HepG2 (cell line): ENCODE measurements at regions not wholly inside any gene's neighbourhood (a gene's known extent, or its start where the extent isn't known, plus 50 kb on each side); places are given as distances from the start of the nearest gene placed in this dataset.

Source experiments
- ATAC-seq: fragments of 200-7000 bp; cut with Tn5 transposase; 3 replicates; pipeline ENCODE4 v1.9.1; 2020; ENCODE audit warnings: mild to moderate bottlenecking, moderate library complexity
- BruUV-seq: library from RNA; stranded (reverse); fragments of 400-500 nt; replicated peaks from 2 replicates; lab custom pipeline; 2021; lab: Mats Ljungman, UMichigan
- CTCF ChIA-PET: fragments of 300-600 bp; formaldehyde crosslinking; extraction: SDS; loops from one replicate; lab custom pipeline; 2021; ENCODE audit warnings: low total read pairs, inconsistent platforms, low intra/inter-chr PET ratio; lab: Yijun Ruan, JAX
- POLR2A ChIA-PET: fragments of 350-600 bp; sonication (Branson Sonifier 250); formaldehyde crosslinking; loops from one replicate; lab custom pipeline; 2020; ENCODE audit warnings: antibody characterized with exemption, inconsistent platforms; lab: Yijun Ruan, JAX
- DNase-seq: peaks from one replicate; pipeline ENCODE4 v3.0.0-alpha.2; 2015; ENCODE audit warnings: low spot score
- FAIRE-seq: peaks from 3 replicates; lab custom pipeline; 2011; peaks lifted over from hg19 to GRCh38; lab: Jason Lieb, UNC
- H2AFZ ChIP-seq: one replicate; pipeline ENCODE4 v1.6.1; 2011; ENCODE audit warnings: low read length, inconsistent platforms
- H3K27ac ChIP-seq: fragments of 300-600 bp; 3 replicates; pipeline ENCODE4 v1.8.0; 2011; ENCODE audit warnings: mixed run types, mild to moderate bottlenecking, mixed read lengths, low read length, inconsistent platforms; ENCODE audit not compliant: insufficient read depth; ENCODE audit errors: extremely low read length
- H3K27me3 ChIP-seq, 2 experiments: fragments of 200-600 bp in 1 of 2; 2 replicates in 1 of 2; 3 replicates in 1 of 2; pipeline versions ENCODE4 v1.6.0 to v1.8.0; 2011; ENCODE audit warnings: low read length in 2 of 2, mild to moderate bottlenecking in 2 of 2, moderate library complexity in 2 of 2, inconsistent platforms in 1 of 2; ENCODE audit not compliant: insufficient read depth in 2 of 2, control insufficient read depth in 1 of 2
- H3K36me3 ChIP-seq, 2 experiments: fragments of 200-600 bp in 1 of 2; replicated peaks in 1 of 2; 2 replicates in 1 of 2; 3 replicates in 1 of 2; pipeline versions ENCODE4 v1.5.1 to v1.8.0; 2011; ENCODE audit warnings: low read length in 2 of 2, inconsistent platforms in 1 of 2; ENCODE audit not compliant: insufficient read depth in 2 of 2, control insufficient read depth in 1 of 2
- H3K4me1 ChIP-seq: 2 replicates; pipeline ENCODE4 v1.5.1; 2012; ENCODE audit warnings: low read length, inconsistent platforms; ENCODE audit not compliant: insufficient read depth
- H3K4me2 ChIP-seq: 2 replicates; pipeline ENCODE4 v1.6.0; 2011; ENCODE audit warnings: low read depth, low read length, inconsistent platforms
- H3K4me3 ChIP-seq, 3 experiments: fragments of 200-600 bp in 1 of 3; sonication (generic), shearing (Covaris generic) in 1 of 3; replicated peaks in 1 of 3; 2 replicates each; pipeline ENCODE4 v1.5.1; 2011 to 2016; ENCODE audit warnings: low read length in 3 of 3, inconsistent platforms in 2 of 3, low read depth in 2 of 3, mild to moderate bottlenecking in 2 of 3, control low read depth in 1 of 3, mixed read lengths in 1 of 3; ENCODE audit not compliant: insufficient read depth in 1 of 3
- H3K79me2 ChIP-seq: one replicate; pipeline ENCODE4 v1.6.1; 2011; ENCODE audit warnings: low read length, inconsistent platforms; ENCODE audit not compliant: insufficient read depth
- H3K9ac ChIP-seq: 2 replicates; pipeline ENCODE4 v1.6.0; 2011; ENCODE audit warnings: mild to moderate bottlenecking, low read depth, low read length, inconsistent platforms; ENCODE audit not compliant: insufficient read depth
- H3K9me3 ChIP-seq: 2 replicates; pipeline ENCODE4 v1.5.1; 2012; ENCODE audit warnings: mild to moderate bottlenecking, low read length
- H4K20me1 ChIP-seq: 2 replicates; pipeline ENCODE4 v1.6.0; 2011; ENCODE audit warnings: inconsistent platforms, mild to moderate bottlenecking, low read length, moderate library complexity; ENCODE audit not compliant: insufficient read depth
- DPF2 ChIP-seq: sonication (generic); formaldehyde crosslinking; IDR thresholded peaks from 2 replicates; pipeline ENCODE4 v1.4.0; 2020; ENCODE audit warnings: mild to moderate bottlenecking, low read depth, missing genetic modification reagents, borderline replicate concordance
- HHEX ChIP-seq: IDR thresholded peaks from 2 replicates; pipeline ENCODE4 v1.6.1; 2016; ENCODE audit warnings: control low read depth
- THYN1 ChIP-seq: sonication (generic); formaldehyde crosslinking; IDR thresholded peaks from 2 replicates; pipeline ENCODE4 v1.8.1; 2023; ENCODE audit warnings: low read depth, mild to moderate bottlenecking, moderate library complexity, missing genetic modification reagents, borderline replicate concordance
- ZNF317 ChIP-seq: sonication (generic); formaldehyde crosslinking; IDR thresholded peaks from 2 replicates; pipeline ENCODE4 v1.5.0; 2020; ENCODE audit warnings: mild to moderate bottlenecking, missing genetic modification reagents
- ZNF564 ChIP-seq: sonication (generic); formaldehyde crosslinking; IDR thresholded peaks from 2 replicates; pipeline ENCODE4 v1.8.1; 2023; ENCODE audit warnings: mild to moderate bottlenecking, missing genetic modification reagents
- ZNF589 ChIP-seq: sonication (generic); formaldehyde crosslinking; conservative IDR thresholded peaks from 2 replicates; pipeline ENCODE4 v1.8.0; 2022; ENCODE audit warnings: mild to moderate bottlenecking, moderate library complexity, missing genetic modification reagents
- ZNF713 ChIP-seq: sonication (generic); formaldehyde crosslinking; IDR thresholded peaks from 2 replicates; pipeline ENCODE4 v1.4.0; 2020; ENCODE audit warnings: mild to moderate bottlenecking, missing genetic modification reagents
- ZSCAN25 ChIP-seq: sonication (generic); formaldehyde crosslinking; IDR thresholded peaks from 2 replicates; pipeline ENCODE4 v1.8.0; 2022; ENCODE audit warnings: mild to moderate bottlenecking, missing genetic modification reagents
- WGBS: methylation state at CpG from one replicate; pipeline ENCODE4 v1.1.6; 2017; ENCODE audit warnings: low lambda C conversion rate; 5-methylcytosine and 5-hydroxymethylcytosine counted together
- in situ Hi-C: cut with HindIII; loops from 2 replicates; pipeline ENCODE4 v1.10.0; 2017; ENCODE audit warnings: low pct_unique_long_range_greater_than_20kb; ENCODE audit not compliant: extremely low pct_ligation_motif_present
- intact Hi-C: fragments of 100-400 bp; cut with micrococcal nuclease; formaldehyde crosslinking; loops from one replicate; pipeline ENCODE4 v1.10.0; 2022; ENCODE audit not compliant: unreplicated experiment
- TF ChIP-seq, protein P1 (sequence below), 2 experiments: sonication (generic) in 1 of 2; formaldehyde crosslinking in 1 of 2; IDR thresholded peaks; 2 replicates each; pipeline versions ENCODE4 v1.5.1 to v1.6.1; 2011 to 2020; ENCODE audit warnings: borderline replicate concordance in 1 of 2, low read depth in 1 of 2, low read length in 1 of 2, mild to moderate bottlenecking in 1 of 2, missing genetic modification reagents in 1 of 2, moderate library complexity in 1 of 2

DNA sequence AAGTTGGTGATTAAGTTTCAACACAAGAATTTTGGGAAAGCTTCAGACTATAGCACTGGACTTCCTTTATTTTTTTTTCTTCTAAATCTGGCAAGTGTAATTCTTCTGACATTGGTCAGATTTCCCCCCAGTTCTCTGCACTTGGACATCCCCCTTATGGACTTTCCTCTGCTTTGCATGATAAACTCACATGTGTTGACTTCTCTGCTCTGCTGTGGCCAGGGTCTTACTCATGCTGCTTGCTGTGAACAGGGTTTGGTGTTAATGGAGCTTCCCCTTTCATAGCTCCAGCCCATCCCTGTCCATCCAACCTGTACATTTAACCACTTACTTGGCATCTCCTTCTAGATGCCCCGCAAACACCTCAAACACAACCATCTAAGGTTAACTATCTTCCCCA is 70.5 kb upstream of the SPATA13 start (continued):
- no peak for TF ChIP-seq ZNF564 (CRISPR knock-in tag)
- TF ChIP-seq, protein P1, sequence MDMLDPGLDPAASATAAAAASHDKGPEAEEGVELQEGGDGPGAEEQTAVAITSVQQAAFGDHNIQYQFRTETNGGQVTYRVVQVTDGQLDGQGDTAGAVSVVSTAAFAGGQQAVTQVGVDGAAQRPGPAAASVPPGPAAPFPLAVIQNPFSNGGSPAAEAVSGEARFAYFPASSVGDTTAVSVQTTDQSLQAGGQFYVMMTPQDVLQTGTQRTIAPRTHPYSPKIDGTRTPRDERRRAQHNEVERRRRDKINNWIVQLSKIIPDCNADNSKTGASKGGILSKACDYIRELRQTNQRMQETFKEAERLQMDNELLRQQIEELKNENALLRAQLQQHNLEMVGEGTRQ (IDR thresholded peaks at IDR 0.05; ENCODE audit: low read depth, low read length), result no peak
- TF ChIP-seq, protein P1 (CRISPR knock-in tag; IDR thresholded peaks at IDR 0.05; ENCODE audit: borderline replicate concordance), result no peak
- TF ChIP-seq ZNF589, result no peak
- TF ChIP-seq DPF2 (CRISPR knock-in tag), result no peak
- TF ChIP-seq THYN1, result no peak
- TF ChIP-seq HHEX (CRISPR knock-in tag), result no peak
- TF ChIP-seq ZNF317 (CRISPR knock-in tag), result no peak
- no peak for TF ChIP-seq ZSCAN25

DNA sequence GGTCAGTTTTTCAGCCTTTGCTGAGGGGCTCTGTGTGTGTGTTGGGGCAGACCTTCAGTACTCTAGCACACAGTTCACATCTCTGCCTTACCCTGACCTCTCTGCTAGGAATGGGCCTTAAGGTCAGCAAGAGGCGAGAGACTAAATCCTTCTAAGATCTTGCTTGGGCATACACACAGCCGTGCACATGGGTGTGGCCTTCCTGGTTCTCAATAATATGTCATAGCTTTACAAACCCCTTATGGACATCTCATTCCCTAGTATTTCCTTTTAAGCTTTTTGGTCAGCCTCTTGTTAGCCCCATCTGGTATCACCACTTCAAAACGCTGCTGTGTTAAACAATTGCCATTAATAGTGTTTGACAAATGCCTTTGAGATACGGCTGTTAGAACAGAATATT is 69.4 kb upstream of the SPATA13 start:
- H3K4me2 ChIP-seq, result no peak overlapping the region
- H2AFZ ChIP-seq, result no peak overlapping the region
- ChIA-PET CTCF (no interaction called here), POLR2A (no interaction called here)
- DNase-seq (no peak), ATAC-seq (no peak), FAIRE-seq (no peak)
- H3K4me1 ChIP-seq, result peaks cover 21% of the 10 kb centered on the region
- H3K27ac ChIP-seq, result no peak overlapping the region
- no TSS peak for BruUV-seq
- intact Hi-C loops (no loop called here), in situ Hi-C loops (no loop called here)
- no peak overlapping the region for H3K9ac ChIP-seq
- no peaks in the 10 kb centered on the region for H4K20me1 ChIP-seq
- no peak for TF ChIP-seq ZNF713
- H3K79me2 ChIP-seq, result no peaks in the 10 kb centered on the region
- H3K4me3 ChIP-seq, result no peak overlapping the region
- no peaks in the 10 kb centered on the region for H3K36me3 ChIP-seq
- 45% methylated on average over 4 of the region's 4 CpGs for WGBS
- no peaks in the 10 kb centered on the region for H3K9me3 ChIP-seq
- peaks cover 1 to 23% of the 10 kb centered on the region in 2 experiments; a peak in 4 of 5 replicates for H3K27me3 ChIP-seq
